ENCODE measurements at regions not wholly inside any gene's neighbourhood (a gene's known extent, or its start where the extent isn't known, plus 50 kb on each side); places are given as distances from the start of the nearest gene placed in this dataset.

DNA sequence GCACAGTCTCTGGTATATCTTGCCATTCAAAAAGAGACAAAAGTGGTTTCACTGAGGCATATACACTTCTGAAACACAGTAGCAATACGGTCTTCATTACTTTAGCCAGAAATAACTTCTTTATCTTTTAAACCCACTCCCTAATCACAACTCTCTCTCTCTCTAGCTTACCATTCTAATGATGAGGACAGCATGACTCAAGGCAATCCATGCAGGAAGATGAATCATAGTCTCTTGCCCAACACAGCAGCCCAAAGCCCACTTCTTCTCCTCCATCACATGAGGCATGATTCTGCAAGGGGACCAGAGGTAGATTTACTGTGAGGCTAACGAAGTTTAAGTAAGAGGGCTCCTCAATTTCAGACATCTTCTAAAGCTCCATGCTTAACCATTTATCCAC, 285.0 kb upstream of the NR5A2 start:
- Mint-ChIP-seq H3K9me3 (no peaks in the 10 kb centered on the region), H3K4me1 (peaks cover 5% of the 10 kb centered on the region), H3K27me3 (ENCODE audit: low read depth) (peaks cover 17% of the 10 kb centered on the region), H3K36me3 (ENCODE audit: low read depth) (no peaks in the 10 kb centered on the region), H3K27ac (ENCODE audit: unreplicated experiment) (no peak overlapping the region), H3K4me3 (no peak overlapping the region)
- TF ChIP-seq, protein P1, sequence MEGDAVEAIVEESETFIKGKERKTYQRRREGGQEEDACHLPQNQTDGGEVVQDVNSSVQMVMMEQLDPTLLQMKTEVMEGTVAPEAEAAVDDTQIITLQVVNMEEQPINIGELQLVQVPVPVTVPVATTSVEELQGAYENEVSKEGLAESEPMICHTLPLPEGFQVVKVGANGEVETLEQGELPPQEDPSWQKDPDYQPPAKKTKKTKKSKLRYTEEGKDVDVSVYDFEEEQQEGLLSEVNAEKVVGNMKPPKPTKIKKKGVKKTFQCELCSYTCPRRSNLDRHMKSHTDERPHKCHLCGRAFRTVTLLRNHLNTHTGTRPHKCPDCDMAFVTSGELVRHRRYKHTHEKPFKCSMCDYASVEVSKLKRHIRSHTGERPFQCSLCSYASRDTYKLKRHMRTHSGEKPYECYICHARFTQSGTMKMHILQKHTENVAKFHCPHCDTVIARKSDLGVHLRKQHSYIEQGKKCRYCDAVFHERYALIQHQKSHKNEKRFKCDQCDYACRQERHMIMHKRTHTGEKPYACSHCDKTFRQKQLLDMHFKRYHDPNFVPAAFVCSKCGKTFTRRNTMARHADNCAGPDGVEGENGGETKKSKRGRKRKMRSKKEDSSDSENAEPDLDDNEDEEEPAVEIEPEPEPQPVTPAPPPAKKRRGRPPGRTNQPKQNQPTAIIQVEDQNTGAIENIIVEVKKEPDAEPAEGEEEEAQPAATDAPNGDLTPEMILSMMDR (conservative IDR thresholded peaks at IDR 0.05) = no peak
- DNase-seq (ENCODE audit: low read depth, low spot score) = no peak

DNA sequence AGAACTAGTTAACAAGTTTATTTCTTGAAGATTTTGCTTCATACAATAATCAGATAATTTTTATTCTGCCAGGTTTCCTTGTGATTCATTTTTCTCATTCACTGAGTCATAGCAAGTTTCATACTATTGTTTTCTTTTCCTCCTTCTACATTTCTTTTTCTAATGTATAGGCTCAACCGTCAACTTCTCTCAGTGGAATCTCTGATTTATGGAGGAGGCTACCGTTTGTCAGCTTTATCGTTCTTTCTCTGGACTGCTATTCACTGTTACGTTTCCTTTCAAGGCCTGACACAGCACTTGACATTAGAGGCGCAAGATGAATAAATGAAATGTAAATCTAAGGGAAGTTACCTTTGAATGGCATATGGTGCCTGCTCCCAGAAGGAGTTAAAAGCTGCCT, 284.3 kb upstream of the NR5A2 start:
- H3K4me1 Mint-ChIP-seq = peaks cover 11% of the 10 kb centered on the region

DNA sequence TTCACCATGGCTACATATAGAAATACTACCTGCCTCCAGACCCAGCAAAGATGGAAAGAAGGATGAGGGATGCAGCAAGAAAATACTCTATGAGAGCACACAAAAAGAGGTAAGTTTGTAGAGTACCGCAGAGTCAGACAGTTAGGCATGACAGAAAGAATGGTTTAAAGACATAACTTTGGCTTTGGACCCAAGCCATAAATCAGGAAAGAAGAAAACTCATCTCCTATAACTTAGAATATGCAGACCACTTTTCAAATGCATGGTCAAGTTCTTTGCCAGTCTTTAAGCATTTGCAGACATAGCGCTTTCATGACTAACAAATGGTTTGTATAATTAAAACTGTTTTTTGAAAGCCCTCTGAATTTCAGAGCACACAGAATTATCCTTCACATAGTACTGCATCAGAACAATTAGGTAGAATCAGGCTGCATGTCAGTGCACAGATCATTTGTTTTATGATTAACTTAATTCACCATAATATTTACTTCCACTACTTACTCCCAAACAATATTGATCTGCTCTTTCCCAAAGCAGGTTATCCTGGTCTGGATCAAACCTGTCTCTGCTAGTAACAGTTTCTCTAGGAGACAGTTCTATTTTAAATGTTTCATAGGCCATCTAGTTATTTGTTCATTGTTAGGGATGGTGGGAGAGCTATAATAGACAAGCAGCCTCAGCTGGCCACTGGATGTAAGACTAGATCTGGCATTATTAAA, 280.7 kb upstream of the NR5A2 start:
- Mint-ChIP-seq H3K4me3 (no peak overlapping the region), H3K27me3 (ENCODE audit: low read depth) (peaks cover 36% of the 10 kb centered on the region), H3K27ac (ENCODE audit: unreplicated experiment) (no peak overlapping the region), H3K4me1 (peaks cover 13% of the 10 kb centered on the region), H3K9me3 (no peaks in the 10 kb centered on the region), H3K36me3 (ENCODE audit: low read depth) (no peaks in the 10 kb centered on the region)
- no peak for DNase-seq (ENCODE audit: low read depth, low spot score)
- TF ChIP-seq, protein P1 (conservative IDR thresholded peaks at IDR 0.05) = no peak

More for the DNA sequence above, 284.3 kb upstream of the NR5A2 start:
- H3K36me3 Mint-ChIP-seq (ENCODE audit: low read depth) = no peaks in the 10 kb centered on the region
- DNase-seq (ENCODE audit: low read depth, low spot score) = no peak
- H3K4me3 Mint-ChIP-seq = no peak overlapping the region
- no peak overlapping the region for H3K27ac Mint-ChIP-seq (ENCODE audit: unreplicated experiment)
- H3K9me3 Mint-ChIP-seq = no peaks in the 10 kb centered on the region
- peaks cover 24% of the 10 kb centered on the region for H3K27me3 Mint-ChIP-seq (ENCODE audit: low read depth)
- TF ChIP-seq, protein P1 (conservative IDR thresholded peaks at IDR 0.05) = no peak

DNA sequence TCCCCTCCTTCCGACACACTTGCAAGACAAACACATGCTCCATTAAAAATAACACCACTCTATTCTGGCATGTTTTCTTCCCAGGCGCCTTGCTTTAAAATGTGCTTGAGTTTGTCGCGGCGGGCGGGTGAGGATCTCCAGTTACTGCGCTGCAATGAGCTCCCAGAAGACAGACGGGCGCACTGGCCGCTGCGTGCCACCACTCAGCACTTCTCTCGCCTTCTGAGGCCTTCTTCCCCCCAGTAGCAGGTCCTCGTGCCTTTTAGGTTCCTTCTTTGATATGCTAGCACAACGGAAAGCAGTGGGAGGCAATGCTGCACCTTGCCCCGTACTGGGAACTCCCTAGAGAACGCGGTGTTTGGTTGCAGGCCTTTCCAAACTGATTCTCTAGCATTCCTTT, 279.5 kb upstream of the NR5A2 start:
- no peak overlapping the region for H3K27ac Mint-ChIP-seq (ENCODE audit: unreplicated experiment)
- H3K36me3 Mint-ChIP-seq (ENCODE audit: low read depth) = no peaks in the 10 kb centered on the region
- no peak for DNase-seq (ENCODE audit: low read depth, low spot score)
- H3K9me3 Mint-ChIP-seq = no peaks in the 10 kb centered on the region
- peaks cover 36% of the 10 kb centered on the region for H3K27me3 Mint-ChIP-seq (ENCODE audit: low read depth)
- peaks cover 13% of the 10 kb centered on the region for H3K4me1 Mint-ChIP-seq
- TF ChIP-seq, protein P1 (conservative IDR thresholded peaks at IDR 0.05) = no peak
- H3K4me3 Mint-ChIP-seq = no peak overlapping the region

DNA sequence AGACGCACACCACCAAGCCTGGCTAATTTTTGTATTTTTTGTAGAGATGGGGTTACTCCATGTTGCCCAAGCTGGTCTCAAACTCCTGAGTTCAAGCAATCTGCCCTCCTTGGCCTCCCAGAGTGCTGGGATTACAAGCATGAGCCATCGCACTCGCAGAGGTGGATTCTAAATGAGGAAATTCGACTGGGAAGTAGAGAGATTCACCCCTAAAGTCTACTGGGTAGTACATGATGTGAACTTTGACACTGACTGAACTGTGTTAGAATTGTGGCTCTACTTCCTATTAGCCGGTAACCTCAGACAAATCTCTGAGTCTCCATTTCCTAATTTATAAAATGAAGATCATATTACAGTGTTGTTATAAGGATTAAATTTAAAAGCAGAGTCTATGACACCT, 276.0 kb upstream of the NR5A2 start:
- peaks cover 8% of the 10 kb centered on the region for H3K4me1 Mint-ChIP-seq

More for the DNA sequence above, 276.0 kb upstream of the NR5A2 start:
- no peak overlapping the region for H3K4me3 Mint-ChIP-seq
- H3K9me3 Mint-ChIP-seq = no peaks in the 10 kb centered on the region
- no peak overlapping the region for H3K27ac Mint-ChIP-seq (ENCODE audit: unreplicated experiment)
- DNase-seq (ENCODE audit: low read depth, low spot score) = no peak
- H3K36me3 Mint-ChIP-seq (ENCODE audit: low read depth) = no peaks in the 10 kb centered on the region
- H3K27me3 Mint-ChIP-seq (ENCODE audit: low read depth) = peaks cover 29% of the 10 kb centered on the region
- TF ChIP-seq, protein P1 (conservative IDR thresholded peaks at IDR 0.05) = no peak

All from neural crest cell (in vitro differentiated cells).